ENCODE measurements at regions not wholly inside any gene's neighbourhood (a gene's known extent, or its start where the extent isn't known, plus 50 kb on each side); places are given as distances from the start of the nearest gene placed in this dataset.

DNA sequence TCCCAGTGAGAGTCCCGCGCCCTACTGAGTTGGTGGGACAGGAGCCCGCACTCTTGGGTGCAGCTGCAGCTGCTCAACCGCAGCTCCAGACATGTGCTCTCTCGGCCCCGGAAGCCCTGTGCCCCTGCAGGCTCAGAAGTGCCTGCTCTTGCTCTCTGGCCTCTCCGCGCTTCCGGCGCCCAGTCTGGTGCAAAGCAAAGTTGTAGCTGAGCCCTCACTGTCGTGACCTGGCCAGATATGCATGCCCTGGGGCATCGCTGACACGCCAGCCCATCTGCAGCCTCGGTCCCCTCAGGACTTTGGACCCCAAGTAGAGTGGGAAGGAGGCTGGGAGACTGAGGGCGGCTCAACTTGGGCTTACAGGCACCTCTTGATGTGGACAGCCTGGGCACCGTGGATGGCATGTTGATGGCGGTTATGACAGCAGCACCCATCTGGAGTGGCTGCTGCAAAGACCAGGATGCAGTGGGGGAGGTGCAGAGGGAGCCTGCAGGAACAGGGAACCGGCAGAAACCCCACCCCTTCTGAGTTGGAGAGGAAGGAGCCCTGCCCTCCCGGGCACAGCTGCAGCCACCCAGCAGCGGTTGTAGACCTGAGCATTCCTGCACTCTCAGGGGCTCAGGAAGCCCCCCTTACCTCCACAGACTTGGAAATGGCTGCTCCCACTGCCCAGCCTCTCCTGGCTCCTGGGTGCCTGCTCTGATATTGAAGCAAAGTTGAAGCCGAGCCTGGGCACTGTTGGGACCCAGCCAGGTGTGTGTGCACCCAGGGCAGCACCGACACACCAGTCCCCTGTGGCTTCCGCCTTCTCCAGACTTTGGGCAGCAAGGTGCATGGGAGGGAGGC, 462.6 kb downstream of the TBC1D32 start:
- DNase-seq (ENCODE audit: low spot score) (peak; percentile 23), ATAC-seq (peak; percentile 76)
- no peak overlapping the region for H3K27ac Mint-ChIP-seq
- TF ChIP-seq FOXP1 (CRISPR knock-in tag; IDR thresholded peaks at IDR 0.05; ENCODE audit: borderline replicate concordance) (no peak), TP53 (CRISPR knock-in tag; IDR thresholded peaks at IDR 0.05) (no peak), EMX1 (CRISPR knock-in tag; IDR thresholded peaks at IDR 0.05) (no peak), ZNF219 (CRISPR knock-in tag; IDR thresholded peaks at IDR 0.05; ENCODE audit: borderline replicate concordance) (no peak), ZNF263 (CRISPR knock-in tag; IDR thresholded peaks at IDR 0.05; ENCODE audit: low read depth) (no peak), SMAD3 (CRISPR knock-in tag; IDR thresholded peaks at IDR 0.05; ENCODE audit: borderline replicate concordance) (no peak), MXD4 (CRISPR knock-in tag; IDR thresholded peaks at IDR 0.05; ENCODE audit: borderline replicate concordance) (no peak), ZMAT4 (CRISPR knock-in tag; IDR thresholded peaks at IDR 0.05) (no peak), STAT6 (CRISPR knock-in tag; conservative IDR thresholded peaks at IDR 0.05; ENCODE audit: low read depth) (no peak), ARID4B (CRISPR knock-in tag; IDR thresholded peaks at IDR 0.05; ENCODE audit: borderline replicate concordance) (no peak), TEAD4 (CRISPR knock-in tag; IDR thresholded peaks at IDR 0.05) (no peak), MAX (CRISPR knock-in tag; IDR thresholded peaks at IDR 0.05) (no peak)
- TF ChIP-seq, protein P1, sequence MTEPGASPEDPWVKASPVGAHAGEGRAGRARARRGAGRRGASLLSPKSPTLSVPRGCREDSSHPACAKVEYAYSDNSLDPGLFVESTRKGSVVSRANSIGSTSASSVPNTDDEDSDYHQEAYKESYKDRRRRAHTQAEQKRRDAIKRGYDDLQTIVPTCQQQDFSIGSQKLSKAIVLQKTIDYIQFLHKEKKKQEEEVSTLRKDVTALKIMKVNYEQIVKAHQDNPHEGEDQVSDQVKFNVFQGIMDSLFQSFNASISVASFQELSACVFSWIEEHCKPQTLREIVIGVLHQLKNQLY (CRISPR knock-in tag; IDR thresholded peaks at IDR 0.05): no peak
- TF ChIP-seq, protein P2, sequence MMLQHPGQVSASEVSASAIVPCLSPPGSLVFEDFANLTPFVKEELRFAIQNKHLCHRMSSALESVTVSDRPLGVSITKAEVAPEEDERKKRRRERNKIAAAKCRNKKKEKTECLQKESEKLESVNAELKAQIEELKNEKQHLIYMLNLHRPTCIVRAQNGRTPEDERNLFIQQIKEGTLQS (CRISPR knock-in tag; conservative IDR thresholded peaks at IDR 0.05): no peak
- TF ChIP-seq, protein P3, sequence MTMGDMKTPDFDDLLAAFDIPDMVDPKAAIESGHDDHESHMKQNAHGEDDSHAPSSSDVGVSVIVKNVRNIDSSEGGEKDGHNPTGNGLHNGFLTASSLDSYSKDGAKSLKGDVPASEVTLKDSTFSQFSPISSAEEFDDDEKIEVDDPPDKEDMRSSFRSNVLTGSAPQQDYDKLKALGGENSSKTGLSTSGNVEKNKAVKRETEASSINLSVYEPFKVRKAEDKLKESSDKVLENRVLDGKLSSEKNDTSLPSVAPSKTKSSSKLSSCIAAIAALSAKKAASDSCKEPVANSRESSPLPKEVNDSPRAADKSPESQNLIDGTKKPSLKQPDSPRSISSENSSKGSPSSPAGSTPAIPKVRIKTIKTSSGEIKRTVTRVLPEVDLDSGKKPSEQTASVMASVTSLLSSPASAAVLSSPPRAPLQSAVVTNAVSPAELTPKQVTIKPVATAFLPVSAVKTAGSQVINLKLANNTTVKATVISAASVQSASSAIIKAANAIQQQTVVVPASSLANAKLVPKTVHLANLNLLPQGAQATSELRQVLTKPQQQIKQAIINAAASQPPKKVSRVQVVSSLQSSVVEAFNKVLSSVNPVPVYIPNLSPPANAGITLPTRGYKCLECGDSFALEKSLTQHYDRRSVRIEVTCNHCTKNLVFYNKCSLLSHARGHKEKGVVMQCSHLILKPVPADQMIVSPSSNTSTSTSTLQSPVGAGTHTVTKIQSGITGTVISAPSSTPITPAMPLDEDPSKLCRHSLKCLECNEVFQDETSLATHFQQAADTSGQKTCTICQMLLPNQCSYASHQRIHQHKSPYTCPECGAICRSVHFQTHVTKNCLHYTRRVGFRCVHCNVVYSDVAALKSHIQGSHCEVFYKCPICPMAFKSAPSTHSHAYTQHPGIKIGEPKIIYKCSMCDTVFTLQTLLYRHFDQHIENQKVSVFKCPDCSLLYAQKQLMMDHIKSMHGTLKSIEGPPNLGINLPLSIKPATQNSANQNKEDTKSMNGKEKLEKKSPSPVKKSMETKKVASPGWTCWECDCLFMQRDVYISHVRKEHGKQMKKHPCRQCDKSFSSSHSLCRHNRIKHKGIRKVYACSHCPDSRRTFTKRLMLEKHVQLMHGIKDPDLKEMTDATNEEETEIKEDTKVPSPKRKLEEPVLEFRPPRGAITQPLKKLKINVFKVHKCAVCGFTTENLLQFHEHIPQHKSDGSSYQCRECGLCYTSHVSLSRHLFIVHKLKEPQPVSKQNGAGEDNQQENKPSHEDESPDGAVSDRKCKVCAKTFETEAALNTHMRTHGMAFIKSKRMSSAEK (CRISPR knock-in tag; IDR thresholded peaks at IDR 0.05; ENCODE audit: borderline replicate concordance): no peak
- TF ChIP-seq, protein P4, sequence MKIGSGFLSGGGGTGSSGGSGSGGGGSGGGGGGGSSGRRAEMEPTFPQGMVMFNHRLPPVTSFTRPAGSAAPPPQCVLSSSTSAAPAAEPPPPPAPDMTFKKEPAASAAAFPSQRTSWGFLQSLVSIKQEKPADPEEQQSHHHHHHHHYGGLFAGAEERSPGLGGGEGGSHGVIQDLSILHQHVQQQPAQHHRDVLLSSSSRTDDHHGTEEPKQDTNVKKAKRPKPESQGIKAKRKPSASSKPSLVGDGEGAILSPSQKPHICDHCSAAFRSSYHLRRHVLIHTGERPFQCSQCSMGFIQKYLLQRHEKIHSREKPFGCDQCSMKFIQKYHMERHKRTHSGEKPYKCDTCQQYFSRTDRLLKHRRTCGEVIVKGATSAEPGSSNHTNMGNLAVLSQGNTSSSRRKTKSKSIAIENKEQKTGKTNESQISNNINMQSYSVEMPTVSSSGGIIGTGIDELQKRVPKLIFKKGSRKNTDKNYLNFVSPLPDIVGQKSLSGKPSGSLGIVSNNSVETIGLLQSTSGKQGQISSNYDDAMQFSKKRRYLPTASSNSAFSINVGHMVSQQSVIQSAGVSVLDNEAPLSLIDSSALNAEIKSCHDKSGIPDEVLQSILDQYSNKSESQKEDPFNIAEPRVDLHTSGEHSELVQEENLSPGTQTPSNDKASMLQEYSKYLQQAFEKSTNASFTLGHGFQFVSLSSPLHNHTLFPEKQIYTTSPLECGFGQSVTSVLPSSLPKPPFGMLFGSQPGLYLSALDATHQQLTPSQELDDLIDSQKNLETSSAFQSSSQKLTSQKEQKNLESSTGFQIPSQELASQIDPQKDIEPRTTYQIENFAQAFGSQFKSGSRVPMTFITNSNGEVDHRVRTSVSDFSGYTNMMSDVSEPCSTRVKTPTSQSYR (CRISPR knock-in tag; IDR thresholded peaks at IDR 0.05): no peak
- H3K4me1 Mint-ChIP-seq: peaks cover 4% of the 10 kb centered on the region; the same call in 1 of the 2 replicates
- no peak overlapping the region for H3K4me3 Mint-ChIP-seq
- no peaks in the 10 kb centered on the region for H3K27me3 Mint-ChIP-seq (ENCODE audit: low read depth)
- H3K9me3 Mint-ChIP-seq: peaks cover 3% of the 10 kb centered on the region; the same call in 1 of the 2 replicates
- ChIA-PET POLR2A (no interaction called here), CTCF (no interaction called here)
- H3K36me3 Mint-ChIP-seq: no peaks in the 10 kb centered on the region
